ENCODE measurements at regions not wholly inside any gene's neighbourhood (a gene's known extent, or its start where the extent isn't known, plus 50 kb on each side); places are given as distances from the start of the nearest gene placed in this dataset.

DNA sequence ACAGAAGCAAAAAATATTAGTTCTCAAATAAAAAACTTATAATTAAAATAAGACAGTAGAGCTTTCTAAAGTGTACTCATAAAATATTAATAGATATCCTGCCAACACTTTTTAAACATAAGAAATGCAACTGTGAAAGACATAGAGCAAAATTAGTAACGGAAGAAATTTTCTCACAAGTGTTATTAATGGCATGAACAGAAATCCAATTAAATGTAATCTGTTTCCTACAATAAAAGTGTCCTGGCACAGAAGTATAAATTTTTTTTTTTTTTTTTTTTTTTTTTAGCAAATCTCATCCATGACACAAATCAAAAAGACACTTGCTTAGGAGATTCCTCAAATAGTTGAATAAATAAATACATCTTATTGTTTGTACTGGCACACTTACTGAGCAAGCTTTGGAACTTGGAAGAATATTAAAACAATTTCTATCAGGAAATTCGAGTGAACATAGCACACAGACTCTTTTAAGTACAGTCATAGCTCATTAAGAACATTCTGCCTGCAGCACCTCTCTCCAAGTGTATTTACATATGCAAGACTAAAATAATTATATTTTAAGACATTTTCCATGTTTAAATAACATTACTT, 227.2 kb upstream of the ROBO2 start:
- H3K79me2 ChIP-seq (ENCODE audit: low read depth): no peaks in the 10 kb centered on the region
- H3F3A ChIP-seq (ENCODE audit: low read depth): no peaks in the 10 kb centered on the region
- DNase-seq (ENCODE audit: low spot score): no peak
- Mint-ChIP-seq H3K9me3 (no peaks in the 10 kb centered on the region), H3K27ac (no peak overlapping the region), H3K27me3 (ENCODE audit: insufficient read depth, low read depth) (no peaks in the 10 kb centered on the region), H3K36me3 (no peaks in the 10 kb centered on the region), H3K4me1 (no peaks in the 10 kb centered on the region), H3K4me3 (no peak overlapping the region)
- no peaks in the 10 kb centered on the region for H3K27me3 ChIP-seq
- H4K20me1 ChIP-seq (ENCODE audit: low read depth): no peaks in the 10 kb centered on the region
- H3K27ac ChIP-seq: no peak overlapping the region
- no peaks in the 10 kb centered on the region for H3K36me3 ChIP-seq
- no peak overlapping the region for H3K4me2 ChIP-seq
- H3K4me1 ChIP-seq: no peaks in the 10 kb centered on the region
- TF ChIP-seq EZH2phosphoT487 (IDR thresholded peaks at IDR 0.05) (no peak), EZH2 (IDR thresholded peaks at IDR 0.05) (no peak)
- TF ChIP-seq, protein P1, sequence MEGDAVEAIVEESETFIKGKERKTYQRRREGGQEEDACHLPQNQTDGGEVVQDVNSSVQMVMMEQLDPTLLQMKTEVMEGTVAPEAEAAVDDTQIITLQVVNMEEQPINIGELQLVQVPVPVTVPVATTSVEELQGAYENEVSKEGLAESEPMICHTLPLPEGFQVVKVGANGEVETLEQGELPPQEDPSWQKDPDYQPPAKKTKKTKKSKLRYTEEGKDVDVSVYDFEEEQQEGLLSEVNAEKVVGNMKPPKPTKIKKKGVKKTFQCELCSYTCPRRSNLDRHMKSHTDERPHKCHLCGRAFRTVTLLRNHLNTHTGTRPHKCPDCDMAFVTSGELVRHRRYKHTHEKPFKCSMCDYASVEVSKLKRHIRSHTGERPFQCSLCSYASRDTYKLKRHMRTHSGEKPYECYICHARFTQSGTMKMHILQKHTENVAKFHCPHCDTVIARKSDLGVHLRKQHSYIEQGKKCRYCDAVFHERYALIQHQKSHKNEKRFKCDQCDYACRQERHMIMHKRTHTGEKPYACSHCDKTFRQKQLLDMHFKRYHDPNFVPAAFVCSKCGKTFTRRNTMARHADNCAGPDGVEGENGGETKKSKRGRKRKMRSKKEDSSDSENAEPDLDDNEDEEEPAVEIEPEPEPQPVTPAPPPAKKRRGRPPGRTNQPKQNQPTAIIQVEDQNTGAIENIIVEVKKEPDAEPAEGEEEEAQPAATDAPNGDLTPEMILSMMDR (IDR thresholded peaks at IDR 0.05): no peak
- no peaks in the 10 kb centered on the region for H3K9me3 ChIP-seq (ENCODE audit: low read depth)
- no peak overlapping the region for H3K4me3 ChIP-seq
- H2AFZ ChIP-seq (replicated peaks): no peak overlapping the region
- H3K9ac ChIP-seq: no peak overlapping the region

- Histone ChIP-seq H3K79me2 (ENCODE audit: low read depth) (no peaks in the 10 kb centered on the region), H3K4me3 (no peak overlapping the region), H3F3A (ENCODE audit: low read depth) (no peaks in the 10 kb centered on the region), H3K36me3 (no peaks in the 10 kb centered on the region), H2AFZ (replicated peaks) (no peak overlapping the region), H3K27me3 (no peaks in the 10 kb centered on the region), H3K9me3 (ENCODE audit: low read depth) (no peaks in the 10 kb centered on the region), H3K4me2 (no peak overlapping the region), H4K20me1 (ENCODE audit: low read depth) (no peaks in the 10 kb centered on the region), H3K27ac (no peak overlapping the region), H3K4me1 (no peaks in the 10 kb centered on the region), H3K9ac (no peak overlapping the region)
- no peaks in the 10 kb centered on the region for H3K27me3 Mint-ChIP-seq (ENCODE audit: insufficient read depth, low read depth)
- H3K4me3 Mint-ChIP-seq: no peak overlapping the region
- H3K36me3 Mint-ChIP-seq: no peaks in the 10 kb centered on the region
- H3K9me3 Mint-ChIP-seq: no peaks in the 10 kb centered on the region
- DNase-seq (ENCODE audit: low spot score): no peak
- TF ChIP-seq, protein P1 (IDR thresholded peaks at IDR 0.05): no peak
- TF ChIP-seq EZH2phosphoT487 (IDR thresholded peaks at IDR 0.05) (no peak), EZH2 (IDR thresholded peaks at IDR 0.05) (no peak)
- H3K4me1 Mint-ChIP-seq: no peaks in the 10 kb centered on the region
- H3K27ac Mint-ChIP-seq: no peak overlapping the region
These were observed 224.3 kb upstream of the ROBO2 start for GRCh38 chr3:76815561-76815960.

- Histone ChIP-seq H3K9ac (no peak overlapping the region), H3K79me2 (ENCODE audit: low read depth) (no peaks in the 10 kb centered on the region), H3K9me3 (ENCODE audit: low read depth) (no peaks in the 10 kb centered on the region), H3K27ac (no peak overlapping the region), H4K20me1 (ENCODE audit: low read depth) (no peaks in the 10 kb centered on the region), H3K4me2 (no peak overlapping the region), H3K27me3 (no peaks in the 10 kb centered on the region), H3F3A (ENCODE audit: low read depth) (no peaks in the 10 kb centered on the region), H2AFZ (replicated peaks) (no peak overlapping the region), H3K36me3 (no peaks in the 10 kb centered on the region), H3K4me1 (no peaks in the 10 kb centered on the region), H3K4me3 (no peak overlapping the region)
- H3K27me3 Mint-ChIP-seq (ENCODE audit: insufficient read depth, low read depth): no peaks in the 10 kb centered on the region
- no peak overlapping the region for H3K4me3 Mint-ChIP-seq
- no peaks in the 10 kb centered on the region for H3K36me3 Mint-ChIP-seq
- H3K27ac Mint-ChIP-seq: no peak overlapping the region
- H3K9me3 Mint-ChIP-seq: no peaks in the 10 kb centered on the region
- DNase-seq (ENCODE audit: low spot score): no peak
- TF ChIP-seq, protein P1 (IDR thresholded peaks at IDR 0.05): no peak
- no peak for TF ChIP-seq EZH2phosphoT487 (IDR thresholded peaks at IDR 0.05)
- TF ChIP-seq EZH2 (IDR thresholded peaks at IDR 0.05): no peak
- H3K4me1 Mint-ChIP-seq: no peaks in the 10 kb centered on the region
These were observed 219.4 kb upstream of the ROBO2 start for GRCh38 chr3:76820481-76820880.
